ENCODE measurements at regions not wholly inside any gene's neighbourhood (a gene's known extent, or its start where the extent isn't known, plus 50 kb on each side); places are given as distances from the start of the nearest gene placed in this dataset.

DNA sequence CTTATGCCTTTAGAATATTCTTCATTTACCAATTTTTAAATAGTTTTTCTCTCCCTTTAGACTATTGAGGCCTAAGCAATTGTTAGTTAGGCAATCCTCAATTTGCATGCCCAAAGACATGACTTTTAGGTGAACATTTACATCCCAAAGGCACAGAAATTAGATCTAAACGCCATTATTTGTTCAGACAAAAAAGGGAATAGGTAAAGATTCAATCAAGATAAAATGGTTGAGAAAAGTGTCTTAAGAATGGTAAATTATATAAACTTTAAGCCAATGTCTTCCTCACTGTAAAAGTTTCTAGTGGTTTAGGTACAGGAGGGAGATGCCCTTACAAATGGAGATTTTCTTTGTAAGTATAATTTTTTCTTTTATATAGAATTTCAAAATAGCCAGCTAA is 50.2 kb upstream of the MME start:
- no peak for DNase-seq (ENCODE audit: low read depth, low spot score)
- no peak overlapping the region for H3K27ac ChIP-seq

DNA sequence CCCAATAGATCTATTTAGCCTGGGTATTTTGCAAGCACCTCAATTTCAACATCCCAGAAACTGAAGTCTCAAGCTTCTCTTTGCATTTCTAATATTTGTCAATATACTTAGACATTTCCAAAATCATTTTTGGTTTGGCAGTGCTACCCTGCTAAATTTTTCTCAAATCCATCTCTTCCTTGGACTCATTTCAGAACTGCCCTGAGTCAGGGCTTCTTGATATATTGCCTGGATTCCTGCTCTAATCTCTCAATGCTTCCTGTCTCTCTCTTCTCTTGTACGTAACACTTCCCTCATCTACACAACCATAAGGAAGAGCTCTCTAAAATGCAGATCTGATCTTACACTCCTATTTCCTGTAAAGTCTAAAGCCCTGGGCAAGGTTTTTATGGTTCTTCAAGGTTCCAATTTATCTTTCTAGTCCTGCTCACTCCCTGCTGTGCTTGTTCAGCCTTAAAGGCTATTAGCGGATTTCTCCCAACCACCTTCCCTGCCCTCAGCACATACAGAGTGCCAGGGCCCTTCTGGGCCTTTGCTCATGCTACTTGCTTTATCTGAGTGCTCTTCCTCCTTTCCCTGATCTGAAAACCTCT is 53.0 kb upstream of the MME start:
- no peak for DNase-seq (ENCODE audit: low read depth, low spot score)
- H3K27ac ChIP-seq = no peak overlapping the region

DNA sequence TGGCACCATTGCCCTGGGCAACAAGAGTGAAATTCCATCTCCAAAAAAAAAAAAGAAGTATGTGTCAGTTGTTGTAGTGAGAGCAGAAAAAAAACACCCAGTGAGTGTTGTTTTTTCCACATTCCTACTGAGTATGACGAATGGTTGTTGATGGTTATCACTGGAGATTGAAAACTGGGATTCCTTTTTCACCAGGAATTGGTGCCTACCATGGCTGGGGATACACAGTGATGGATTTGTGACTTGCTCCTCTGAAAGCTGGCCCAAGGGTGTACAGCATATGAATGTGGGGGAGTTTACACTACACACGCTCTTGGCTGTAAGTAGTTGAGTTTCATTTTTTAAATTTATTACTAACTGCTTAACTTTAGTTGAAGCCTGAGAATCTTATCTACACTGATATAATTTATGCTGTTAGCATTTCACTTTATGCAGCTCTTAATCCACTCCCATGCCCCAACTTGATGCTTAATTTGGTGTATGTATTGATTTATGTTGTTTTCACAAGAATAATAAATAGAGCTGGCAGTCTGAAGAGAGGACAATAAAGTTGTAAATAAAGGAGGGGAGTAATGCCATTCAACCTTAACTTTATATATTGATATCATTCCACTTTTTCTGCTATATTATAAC is 56.0 kb upstream of the MME start:
- no peak overlapping the region for H3K27ac ChIP-seq
- DNase-seq (ENCODE audit: low read depth, low spot score) = no peak

- no peak overlapping the region for H3K27ac ChIP-seq
- no peak for DNase-seq (ENCODE audit: low read depth, low spot score)
Measured at GRCh38 chr3:155022896-155023295, 57.2 kb upstream of the MME start.

DNA sequence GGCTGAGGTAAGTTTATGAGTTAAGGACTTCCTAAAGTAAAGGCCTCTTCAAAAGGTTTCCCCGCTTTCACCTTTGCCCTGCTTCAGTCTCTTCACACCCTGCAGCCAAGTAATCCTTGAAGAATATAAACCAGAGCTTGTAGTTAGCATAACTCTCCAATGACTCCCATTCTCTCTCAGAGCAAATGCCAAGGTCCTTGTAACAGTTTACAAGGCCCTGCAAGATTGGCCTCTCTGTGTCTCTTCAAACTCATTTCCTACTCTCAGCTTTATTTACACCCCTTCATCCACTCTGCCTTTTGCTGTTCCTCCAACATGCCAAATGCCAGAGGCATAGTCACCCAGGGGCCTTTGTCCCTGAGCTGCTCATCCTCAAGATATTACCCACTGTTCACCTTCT is 60.5 kb upstream of the MME start:
- peak overlapping the region; percentile 20 for H3K27ac ChIP-seq
- DNase-seq (ENCODE audit: low read depth, low spot score) = no peak

GRCh38 chr3:155018621-155019330 is 61.3 kb upstream of the MME start:
- peak overlapping the region; percentile 20 for H3K27ac ChIP-seq

DNA sequence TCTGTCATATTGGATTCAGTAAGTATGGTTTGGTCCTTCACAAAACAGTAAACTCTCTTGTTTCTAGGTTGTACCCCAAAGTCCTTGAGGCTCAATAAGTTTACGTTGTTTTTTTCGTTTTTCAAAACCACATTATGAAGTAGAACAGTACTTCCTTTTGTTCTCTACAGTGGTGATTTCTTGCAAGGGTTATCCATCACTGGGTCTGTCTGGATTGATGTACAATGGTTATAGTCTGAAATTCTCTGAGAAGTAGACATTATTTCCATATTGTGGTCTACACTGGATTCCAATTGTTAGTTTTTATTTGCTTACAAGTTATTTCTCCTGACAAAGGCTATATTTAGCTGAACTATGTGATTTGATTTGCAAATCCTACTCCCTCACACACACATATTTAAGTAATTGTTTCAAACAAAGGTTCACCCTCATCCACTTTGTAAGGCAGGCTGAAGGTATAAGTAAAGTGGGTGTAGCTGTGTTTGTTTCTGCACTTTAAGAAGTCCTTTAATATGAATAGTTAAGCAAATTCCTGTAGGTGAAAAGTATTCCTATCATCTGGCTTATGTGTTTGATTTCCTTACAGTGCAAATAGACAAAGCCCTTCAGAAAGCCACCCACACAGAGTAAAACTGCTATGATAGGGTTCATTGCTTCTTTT is 64.2 kb upstream of the MME start:
- DNase-seq (ENCODE audit: low read depth, low spot score) = no peak
- no peak overlapping the region for H3K27ac ChIP-seq

More at GRCh38 chr3:155018621-155019330, 61.3 kb upstream of the MME start:
- DNase-seq (ENCODE audit: low read depth, low spot score) = peak; percentile 51

DNA sequence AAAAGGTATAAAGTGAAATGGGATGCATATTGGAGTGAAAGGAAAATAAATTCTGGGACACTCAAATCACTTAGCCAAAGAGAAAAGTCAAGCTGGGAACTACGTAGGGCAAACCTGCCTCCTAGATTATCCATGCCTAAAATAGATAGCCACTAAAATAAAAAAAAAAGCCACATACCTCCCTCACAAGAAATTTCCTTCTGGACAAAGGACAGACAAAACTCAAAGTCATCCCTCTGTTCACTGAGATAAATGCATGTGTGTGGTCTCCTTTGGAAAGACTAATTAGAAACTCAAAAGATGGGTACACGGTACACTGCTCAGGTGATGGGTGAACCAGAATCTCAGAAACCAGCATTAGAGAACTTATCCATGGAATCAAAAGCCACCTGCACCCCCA is 65.2 kb upstream of the MME start:
- DNase-seq (ENCODE audit: low read depth, low spot score) = no peak
- no peak overlapping the region for H3K27ac ChIP-seq

GRCh38 chr3:155013427-155013826 is 66.7 kb upstream of the MME start:
- H3K27ac ChIP-seq = no peak overlapping the region
- DNase-seq (ENCODE audit: low read depth, low spot score) = no peak

DNA sequence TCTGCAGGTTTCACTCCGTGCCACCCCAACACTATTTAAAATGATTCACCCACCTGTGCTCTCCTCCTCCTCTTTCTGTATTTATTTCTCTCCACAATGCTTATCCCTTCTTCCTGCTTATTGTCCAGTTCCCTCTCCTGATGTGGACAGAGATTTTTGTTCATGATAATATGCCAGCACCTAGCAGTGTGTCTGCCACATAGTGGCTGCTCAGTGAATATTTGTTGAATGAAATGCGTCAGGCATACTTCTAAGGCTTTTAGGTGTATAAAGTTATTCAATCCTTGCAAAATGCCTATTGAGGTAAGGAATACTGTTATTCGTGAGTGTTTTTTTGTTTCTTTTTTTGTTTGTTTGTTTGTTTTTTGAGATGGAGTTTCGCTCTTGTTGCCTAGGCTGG is 67.5 kb upstream of the MME start:
- no peak overlapping the region for H3K27ac ChIP-seq
- DNase-seq (ENCODE audit: low read depth, low spot score) = no peak

- H3K27ac ChIP-seq = no peak overlapping the region
- DNase-seq (ENCODE audit: low read depth, low spot score) = no peak
Measured at GRCh38 chr3:155010416-155010815, 69.7 kb upstream of the MME start.

DNA sequence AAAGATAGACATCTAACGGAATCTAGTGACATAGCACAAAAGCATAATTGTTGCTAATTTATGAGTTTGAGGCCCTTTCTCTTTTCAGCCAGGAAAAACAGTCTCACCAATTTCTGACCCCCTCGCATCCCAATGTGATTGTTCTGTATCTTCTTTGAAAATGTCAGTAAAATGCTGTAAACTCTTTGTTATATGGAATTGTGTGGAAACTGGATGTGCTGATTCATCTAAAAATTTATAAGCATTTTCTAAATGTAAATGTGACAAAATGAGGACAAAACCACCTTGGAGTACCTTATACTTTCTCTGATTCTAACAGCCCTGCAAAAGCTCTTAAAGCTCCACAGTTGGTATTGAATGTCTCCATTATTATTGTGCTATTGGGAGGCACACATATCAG is 70.9 kb upstream of the MME start:
- DNase-seq (ENCODE audit: low read depth, low spot score) = no peak
- no peak overlapping the region for H3K27ac ChIP-seq

DNA sequence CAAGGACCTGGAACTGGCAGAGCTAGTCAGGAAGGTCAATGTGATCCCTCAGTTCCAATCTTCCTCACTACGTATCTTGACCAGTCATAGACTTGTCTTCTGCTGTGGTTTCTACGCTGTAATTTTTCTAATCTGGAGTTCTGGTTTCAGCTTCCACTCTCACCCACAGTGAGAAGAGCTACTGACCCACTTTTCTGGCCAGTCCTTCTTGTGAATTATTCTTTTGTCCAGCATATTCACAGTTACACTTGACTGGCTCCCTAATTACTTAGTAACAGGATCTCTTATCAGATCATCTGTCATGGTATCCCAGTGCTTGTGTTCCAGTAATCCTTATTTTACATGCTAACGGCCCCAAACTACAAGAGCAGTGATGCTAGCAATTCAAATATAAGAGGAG is 72.4 kb upstream of the MME start:
- no peak for DNase-seq (ENCODE audit: low read depth, low spot score)

DNA sequence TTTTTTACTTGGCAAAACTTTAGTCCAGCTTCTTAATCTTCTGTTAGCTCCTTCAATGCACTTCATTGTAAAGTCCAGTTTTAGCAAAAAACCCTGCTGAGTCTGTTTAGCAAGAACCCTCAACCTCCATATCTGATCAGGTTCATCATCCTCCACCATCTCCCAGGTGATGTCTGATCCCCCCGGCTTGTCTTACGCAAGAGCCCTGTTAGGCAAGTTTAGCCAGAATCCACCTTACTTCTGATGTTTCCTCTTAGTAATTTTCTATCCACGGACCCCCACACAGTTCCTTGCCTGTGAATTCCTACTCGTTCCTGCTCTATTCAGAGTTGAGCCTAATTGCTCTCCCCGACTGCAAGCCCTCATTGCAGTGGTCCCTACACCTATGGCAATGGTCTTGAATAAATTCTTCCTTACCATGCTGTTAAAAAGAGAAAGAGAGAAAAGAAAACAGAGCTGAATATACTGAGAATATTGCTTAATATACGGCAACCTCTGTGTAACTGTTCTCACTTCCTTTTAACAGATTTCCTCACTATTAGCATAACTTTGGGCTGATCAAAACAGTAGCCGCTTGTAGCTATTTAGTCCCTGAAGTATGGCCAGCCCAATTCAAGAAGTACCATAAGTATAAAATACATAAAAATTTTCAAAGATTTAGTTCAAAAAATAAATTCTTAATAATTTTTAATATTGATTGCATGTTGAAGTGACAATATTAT is 78.7 kb upstream of the MME start:
- no peak for DNase-seq (ENCODE audit: low read depth, low spot score)
- no peak overlapping the region for H3K27ac ChIP-seq

More for the DNA sequence above, 72.4 kb upstream of the MME start:
- no peak overlapping the region for H3K27ac ChIP-seq

GRCh38 chr3:154992655-154993054 is 87.5 kb upstream of the MME start:
- no peak overlapping the region for H3K27ac ChIP-seq
- no peak for DNase-seq (ENCODE audit: low read depth, low spot score)

DNA sequence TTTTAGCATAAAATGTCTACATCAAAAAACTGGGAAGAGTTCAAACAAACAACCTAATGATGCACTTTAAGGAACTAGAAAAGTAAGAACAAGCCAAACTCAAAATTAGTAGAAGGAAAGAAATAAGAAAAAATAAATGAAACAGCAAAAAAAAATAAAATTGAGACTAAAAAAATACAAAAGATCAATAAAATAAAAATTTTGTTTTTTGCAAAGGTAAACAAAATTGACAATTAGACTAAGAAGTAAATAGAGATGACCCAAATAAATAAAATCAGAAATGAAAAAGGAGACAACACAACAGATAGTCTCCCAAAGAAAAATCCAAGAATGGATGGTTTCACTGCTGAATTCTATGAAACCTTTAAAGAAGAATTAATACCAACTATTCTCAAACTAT is 89.6 kb upstream of the MME start:
- H3K27ac ChIP-seq = no peak overlapping the region
- DNase-seq (ENCODE audit: low read depth, low spot score) = no peak

- no peak overlapping the region for H3K27ac ChIP-seq
- DNase-seq (ENCODE audit: low read depth, low spot score) = no peak
Measured at GRCh38 chr3:154987846-154988245, 92.3 kb upstream of the MME start.

DNA sequence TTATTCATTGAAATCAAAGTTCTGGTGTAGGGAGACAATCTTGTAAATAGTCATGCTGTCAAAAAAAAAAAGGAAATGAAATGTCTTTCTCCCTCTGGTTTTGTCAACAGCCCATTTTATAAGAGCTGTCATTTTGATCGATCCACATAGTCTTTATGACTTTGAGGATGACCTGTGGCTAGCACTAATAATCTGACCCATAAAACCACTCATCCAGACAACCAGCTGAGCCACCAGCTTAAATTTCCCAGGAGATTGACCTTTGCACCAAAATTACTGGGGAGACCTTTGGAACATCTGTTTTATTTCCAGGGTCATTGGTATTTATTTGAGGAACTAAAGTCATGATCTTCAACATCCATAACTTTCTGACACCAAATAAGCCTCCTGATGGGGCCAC is 98.5 kb upstream of the MME start:
- no peak overlapping the region for H3K27ac ChIP-seq
- no peak for DNase-seq (ENCODE audit: low read depth, low spot score)

- H3K27ac ChIP-seq = no peak overlapping the region
- DNase-seq (ENCODE audit: low read depth, low spot score) = no peak
Measured at GRCh38 chr3:154981201-154981600, 98.9 kb upstream of the MME start.

DNA sequence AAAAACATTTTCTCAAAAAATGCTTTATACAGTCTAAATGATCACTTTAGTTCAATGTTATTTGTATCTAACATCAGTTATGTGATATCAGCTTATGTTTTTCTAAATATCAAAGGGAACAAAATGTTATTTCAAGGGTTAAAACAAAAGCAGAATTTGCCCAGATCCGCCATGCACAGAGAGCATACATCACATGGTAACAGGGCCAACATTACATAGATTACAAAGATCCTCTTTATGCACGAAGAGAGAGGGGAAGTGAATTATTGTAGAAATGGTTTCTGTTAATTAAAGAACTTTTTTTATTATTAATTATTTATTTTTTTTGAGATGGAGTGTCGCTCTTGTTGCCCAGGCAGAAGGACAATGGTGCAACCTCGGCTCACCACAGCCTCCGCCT is 100.8 kb upstream of the MME start:
- DNase-seq (ENCODE audit: low read depth, low spot score) = no peak
- no peak overlapping the region for H3K27ac ChIP-seq

- DNase-seq (ENCODE audit: low read depth, low spot score) = no peak
- no peak overlapping the region for H3K27ac ChIP-seq
Measured at GRCh38 chr3:154977666-154978065, 102.5 kb upstream of the MME start.
